Ovary (tissue), 7 donors: ENCODE measurements at regions not wholly inside any gene's neighbourhood (a gene's known extent, or its start where the extent isn't known, plus 50 kb on each side); places are given as distances from the start of the nearest gene placed in this dataset.

ENCODE experiments used
- DNase-seq, 5 donors: peaks; one replicate each; pipeline ENCODE4 v3.0.0-alpha.2; 2019 to 2020
- H3K27ac ChIP-seq, 2 donors: fragments of 200-600 bp; one replicate each; pipeline versions ENCODE4 v1.5.1 to v1.8.0; 2019 to 2022
- H3K27me3 ChIP-seq: fragments of 200-600 bp; one replicate; pipeline ENCODE4 v1.8.0; 2022
- H3K36me3 ChIP-seq: fragments of 200-600 bp; sonication (generic); one replicate; pipeline ENCODE4 v1.5.1; 2019
- H3K4me1 ChIP-seq: one replicate; pipeline ENCODE4 v1.8.1; 2013; ENCODE audit warnings: mild to moderate bottlenecking, moderate library complexity; ENCODE audit not compliant: insufficient read depth
- H3K4me3 ChIP-seq: fragments of 200-600 bp; sonication (generic); one replicate; pipeline ENCODE4 v1.5.1; 2017
- H3K9me3 ChIP-seq, 2 donors: fragments of 200-600 bp in 1 of 2; sonication (generic) in 1 of 2; one replicate each; pipeline versions ENCODE4 v1.5.1 to v1.8.1; 2013 to 2019; ENCODE audit warnings: mild to moderate bottlenecking in 1 of 2, moderate library complexity in 1 of 2
- EP300 ChIP-seq: sonication (generic); formaldehyde crosslinking; IDR thresholded peaks from one replicate; pipeline ENCODE4 v1.6.1; 2017; ENCODE audit warnings: antibody characterized with exemption
- POLR2A ChIP-seq: fragments of 450-650 bp; IDR thresholded peaks from one replicate; pipeline ENCODE4 v1.6.1; 2017; ENCODE audit warnings: antibody characterized with exemption, mild to moderate bottlenecking, moderate library complexity
- WGBS, 3 donors: extraction: QIAGEN DNeasy Blood & Tissue Kit in 1 of 3; methylation state at CpG; one replicate each; pipeline versions ENCODE4 v1.1.5 to v1.1.7; 2013 to 2017; 5-methylcytosine and 5-hydroxymethylcytosine counted together
- intact Hi-C, 4 donors: fragments of 100-400 bp; cut with DNase I; formaldehyde crosslinking; loops; one replicate each; pipeline versions ENCODE4 v1.11.0 to v1.15.1; 2022 to 2023
- TF ChIP-seq, protein P1 (sequence below), 3 donors: fragments of 450-650 bp in 2 of 3; fragments of 200-600 bp in 1 of 3; IDR thresholded peaks; one replicate each; pipeline versions ENCODE4 v1.5.1 to v1.8.0; 2016 to 2022; ENCODE audit warnings: antibody characterized with exemption in 3 of 3, mild to moderate bottlenecking in 1 of 3
- donor health status: DM: no; HTN: no; CAD: no; lungs with moderate emphysema.
- donor health status: DM: no; HTN: no; CAD: no.
- donor health status: Bipolar disorder and iron deficiency.
- donor health status: DM: no; HTN: no; CAD: no.
- donor health status: DM: yes; HTN: yes; CAD: no.

DNA sequence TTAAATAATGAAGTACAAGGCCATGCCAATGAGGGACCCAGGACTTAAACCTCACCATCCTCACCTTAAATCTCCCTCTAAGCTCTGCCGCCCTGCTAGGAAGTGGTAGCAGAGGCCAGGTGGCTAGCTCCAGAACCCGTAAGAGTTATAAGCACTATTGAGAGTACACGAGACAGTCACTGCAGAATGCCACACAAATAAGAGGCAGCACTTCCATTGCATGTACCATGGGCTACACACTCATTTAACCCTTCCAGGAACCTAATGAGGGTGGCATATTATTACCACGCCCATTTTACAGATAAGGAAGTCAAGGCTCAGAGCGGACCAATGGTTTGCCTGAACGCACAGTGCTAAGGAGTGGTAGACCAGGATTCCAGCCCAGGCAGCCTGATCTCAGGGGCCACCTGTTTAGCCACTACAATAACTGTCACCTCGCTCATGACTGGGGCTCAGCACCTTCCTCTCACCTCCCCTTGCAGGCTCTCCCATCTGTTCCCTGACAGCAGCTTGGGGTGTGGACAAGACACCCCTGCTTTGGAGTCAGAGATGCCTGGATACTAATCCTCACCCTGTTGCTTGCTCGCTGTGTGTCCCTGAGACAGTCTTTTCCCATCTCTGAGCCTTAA lies 54.8 kb upstream of the ID3 start:
- 80 to 89% (median 84%) methylated on average over 8 of the region's 8 CpGs for WGBS, 3 donors
- Histone ChIP-seq H3K27ac (no peak overlapping the region), H3K4me1 (no peaks in the 10 kb centered on the region), H3K36me3 (no peaks in the 10 kb centered on the region), H3K9me3 (no peaks in the 10 kb centered on the region), H3K4me3 (no peak overlapping the region), H3K27me3 (no peaks in the 10 kb centered on the region)
- TF ChIP-seq EP300 (no peak), POLR2A (no peak)
- TF ChIP-seq, protein P1, sequence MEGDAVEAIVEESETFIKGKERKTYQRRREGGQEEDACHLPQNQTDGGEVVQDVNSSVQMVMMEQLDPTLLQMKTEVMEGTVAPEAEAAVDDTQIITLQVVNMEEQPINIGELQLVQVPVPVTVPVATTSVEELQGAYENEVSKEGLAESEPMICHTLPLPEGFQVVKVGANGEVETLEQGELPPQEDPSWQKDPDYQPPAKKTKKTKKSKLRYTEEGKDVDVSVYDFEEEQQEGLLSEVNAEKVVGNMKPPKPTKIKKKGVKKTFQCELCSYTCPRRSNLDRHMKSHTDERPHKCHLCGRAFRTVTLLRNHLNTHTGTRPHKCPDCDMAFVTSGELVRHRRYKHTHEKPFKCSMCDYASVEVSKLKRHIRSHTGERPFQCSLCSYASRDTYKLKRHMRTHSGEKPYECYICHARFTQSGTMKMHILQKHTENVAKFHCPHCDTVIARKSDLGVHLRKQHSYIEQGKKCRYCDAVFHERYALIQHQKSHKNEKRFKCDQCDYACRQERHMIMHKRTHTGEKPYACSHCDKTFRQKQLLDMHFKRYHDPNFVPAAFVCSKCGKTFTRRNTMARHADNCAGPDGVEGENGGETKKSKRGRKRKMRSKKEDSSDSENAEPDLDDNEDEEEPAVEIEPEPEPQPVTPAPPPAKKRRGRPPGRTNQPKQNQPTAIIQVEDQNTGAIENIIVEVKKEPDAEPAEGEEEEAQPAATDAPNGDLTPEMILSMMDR (IDR thresholded peaks at IDR 0.05) = no peak
- DNase-seq = no peak
- intact Hi-C loops = no loop called here

GRCh38 chr1:23613191-23614031 lies 54.1 kb upstream of the ID3 start:
- TF ChIP-seq POLR2A = no peak
- TF ChIP-seq EP300 = no peak
- TF ChIP-seq, protein P1 (IDR thresholded peaks at IDR 0.05) = no peak
- intact Hi-C loops = no loop called here
- no peak for DNase-seq
- H3K27ac ChIP-seq = no peak overlapping the region
- no peak overlapping the region for H3K4me3 ChIP-seq
- H3K36me3 ChIP-seq = no peaks in the 10 kb centered on the region
- no peaks in the 10 kb centered on the region for H3K9me3 ChIP-seq
- H3K4me1 ChIP-seq = no peaks in the 10 kb centered on the region
- no peaks in the 10 kb centered on the region for H3K27me3 ChIP-seq
- 68 to 74% (median 73%) methylated on average over 12 of the region's 12 CpGs for WGBS, 3 donors

DNA sequence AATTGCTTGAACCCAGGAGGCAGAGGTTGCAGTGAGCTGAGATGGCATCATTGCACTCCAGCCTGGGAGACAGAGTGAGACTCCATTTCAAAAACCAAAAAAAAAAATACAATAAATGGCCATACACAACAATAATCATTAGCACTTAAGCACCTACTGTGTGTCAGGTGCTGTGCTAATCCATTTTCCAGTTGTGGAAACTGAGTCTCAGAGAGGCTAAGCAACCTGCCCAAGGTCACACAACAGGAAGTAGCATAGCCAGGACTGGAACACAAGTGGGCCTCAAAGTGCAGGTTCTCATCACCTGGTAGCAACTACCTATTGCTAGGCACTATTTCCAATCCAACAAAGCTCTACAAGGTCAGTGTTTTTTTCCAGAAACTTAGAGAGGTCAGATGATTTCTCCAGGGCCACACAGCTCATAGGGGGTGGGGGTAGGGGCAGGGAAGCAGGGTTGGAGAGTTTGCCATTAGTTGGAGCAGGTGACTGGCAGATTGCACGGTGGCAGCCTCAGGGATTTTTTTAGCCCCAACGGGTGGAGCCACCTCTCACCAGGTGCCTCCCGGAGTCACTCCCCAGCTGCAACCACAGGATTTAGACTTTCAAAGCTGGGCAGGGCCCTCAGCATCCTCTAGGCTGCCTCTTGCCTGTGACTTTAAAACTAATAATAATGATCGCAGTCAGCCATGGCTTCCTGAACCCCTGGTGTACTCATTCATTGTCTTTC lies 52.5 kb upstream of the ID3 start:
- Histone ChIP-seq H3K36me3 (no peaks in the 10 kb centered on the region), H3K27me3 (no peaks in the 10 kb centered on the region), H3K27ac (no peak overlapping the region), H3K9me3 (no peaks in the 10 kb centered on the region), H3K4me1 (no peaks in the 10 kb centered on the region), H3K4me3 (no peak overlapping the region)
- TF ChIP-seq EP300 = no peak
- TF ChIP-seq, protein P1 (IDR thresholded peaks at IDR 0.05) = no peak
- TF ChIP-seq POLR2A = no peak
- 60 to 76% (median 74%) methylated on average over 4 of the region's 4 CpGs for WGBS, 3 donors
- intact Hi-C loops = no loop called here
- DNase-seq = no peak

DNA sequence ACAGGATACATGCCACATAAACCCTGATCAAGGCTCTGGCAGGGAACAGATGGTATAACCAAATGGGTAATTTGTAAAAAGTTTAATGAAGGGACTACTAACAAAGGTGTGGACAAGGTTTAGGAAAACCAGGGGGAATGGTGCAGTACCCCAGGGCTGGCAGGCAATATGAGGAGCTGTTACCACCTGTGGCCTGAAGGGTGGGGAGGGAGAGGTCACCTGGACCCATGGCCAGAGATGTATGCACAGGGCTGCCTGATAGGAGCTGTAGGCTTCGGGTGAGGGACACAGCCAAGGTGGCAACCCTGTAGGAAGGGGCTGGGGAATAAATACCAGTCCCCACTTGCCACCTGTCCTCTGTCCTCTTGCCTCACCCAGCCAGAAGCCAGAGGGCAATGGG lies 51.4 kb upstream of the ID3 start:
- Histone ChIP-seq H3K4me3 (no peak overlapping the region), H3K9me3 (no peaks in the 10 kb centered on the region), H3K36me3 (no peaks in the 10 kb centered on the region), H3K4me1 (no peaks in the 10 kb centered on the region), H3K27ac (no peak overlapping the region), H3K27me3 (no peaks in the 10 kb centered on the region)
- WGBS, 3 donors = 80 to 91% (median 84%) methylated on average over 1 of the region's 1 CpG
- intact Hi-C loops = no loop called here
- DNase-seq = no peak
- no peak for TF ChIP-seq POLR2A
